ENCODE measurements at regions not wholly inside any gene's neighbourhood (a gene's known extent, or its start where the extent isn't known, plus 50 kb on each side); places are given as distances from the start of the nearest gene placed in this dataset.

- Histone ChIP-seq H3K9me3 (replicated peaks; ENCODE audit: control insufficient read depth, insufficient read depth, low read depth, low read length) (no peaks in the 10 kb centered on the region), H3K27ac (ENCODE audit: extremely low read depth, low read depth, low read length) (no peak overlapping the region), H3K36me3 (ENCODE audit: control insufficient read depth, insufficient read depth, low read length) (no peaks in the 10 kb centered on the region), H3K4me1 (replicated peaks in 1 of 2; ENCODE audit: control insufficient read depth in 2 of 2, insufficient read depth in 2 of 2, low read length in 2 of 2) (peaks cover 0 to 5% of the 10 kb centered on the region in 2 experiments; a peak in 2 of 5 replicates), H3K4me2 (ENCODE audit: insufficient read depth, low read length) (no peak overlapping the region), H3K9me1 (ENCODE audit: control insufficient read depth, insufficient read depth, low read length) (no peaks in the 10 kb centered on the region), H3K9ac (ENCODE audit: insufficient read depth in 1 of 2, low read depth in 2 of 2, low read length in 2 of 2) (no peak overlapping the region), H4K20me1 (replicated peaks; ENCODE audit: control insufficient read depth, insufficient read depth, low read length) (no peaks in the 10 kb centered on the region), H3K27me3 (ENCODE audit: control insufficient read depth in 2 of 2, insufficient read depth in 2 of 2, low read length in 2 of 2) (no peaks in the 10 kb centered on the region), H3K4me3 (no peak overlapping the region), H2AFZ (ENCODE audit: low read depth, low read length) (no peak overlapping the region), H3K79me2 (ENCODE audit: control insufficient read depth, insufficient read depth, low read length) (no peaks in the 10 kb centered on the region)
- ChIA-PET CTCF (ENCODE audit: low intra/inter-chr PET ratio) (no interaction called here), POLR2A (no interaction called here)
- intact Hi-C loops (cut with micrococcal nuclease) (no loop called here), in situ Hi-C loops (cut with MboI) (no loop called here)
- WGBS (ENCODE audit: insufficient coverage, low coverage, missing lambda C conversion rate): 3% methylated on average over 3 of the region's 3 CpGs
- DNase-seq (ENCODE audit: extremely low read depth in 1 of 4, low spot score in 3 of 4) (peak; percentile 11 to 42 (median 24)), ATAC-seq (peak; percentile 73), FAIRE-seq (peak; percentile 75)
- BruUV-seq (replicated peaks): no TSS peak
- no peak for TF ChIP-seq SMAD2 (IDR thresholded peaks at IDR 0.05; ENCODE audit: low read depth, low read length)
- TF ChIP-seq CUX1 (CRISPR knock-in tag; IDR thresholded peaks at IDR 0.05): no peak
- TF ChIP-seq CHCHD3 (CRISPR knock-in tag; IDR thresholded peaks at IDR 0.05): no peak
- TF ChIP-seq RBM39 (optimal IDR thresholded peaks at IDR 0.05; ENCODE audit: low read depth, low read length): no peak
- TF ChIP-seq OTX1 (CRISPR knock-in tag; IDR thresholded peaks at IDR 0.05): no peak
- no peak for TF ChIP-seq DMBX1 (CRISPR knock-in tag; IDR thresholded peaks at IDR 0.05; ENCODE audit: borderline replicate concordance)
- no peak for TF ChIP-seq SRSF3 (IDR thresholded peaks at IDR 0.05; ENCODE audit: insufficient read depth, low read length)
- TF ChIP-seq KLF1 (tag; IDR thresholded peaks at IDR 0.05): no peak
- TF ChIP-seq CEBPG (CRISPR knock-in tag; IDR thresholded peaks at IDR 0.05): no peak
- TF ChIP-seq CEBPG (tag; conservative IDR thresholded peaks at IDR 0.05 in 1 of 2, IDR thresholded peaks at IDR 0.05 in 1 of 2): no peak
- no peak for TF ChIP-seq ZNF511 (CRISPR knock-in tag; IDR thresholded peaks at IDR 0.05)
- TF ChIP-seq LCOR (CRISPR knock-in tag; IDR thresholded peaks at IDR 0.05): no peak
- no peak for TF ChIP-seq NCOA6 (IDR thresholded peaks at IDR 0.05)
- no peak for TF ChIP-seq FOXK1 (CRISPR knock-in tag; IDR thresholded peaks at IDR 0.05; ENCODE audit: borderline replicate concordance)
- no peak for TF ChIP-seq ZNF583 (CRISPR knock-in tag; IDR thresholded peaks at IDR 0.05)
- TF ChIP-seq MTA2 (IDR thresholded peaks at IDR 0.05; ENCODE audit: low read depth): peak; percentile 91
- TF ChIP-seq ETV6 (IDR thresholded peaks at IDR 0.05; ENCODE audit: borderline replicate concordance in 1 of 2, low read depth in 2 of 2, low read length in 1 of 2): no peak
- TF ChIP-seq ETV6 (CRISPR knock-in tag; IDR thresholded peaks at IDR 0.05; ENCODE audit: borderline replicate concordance): no peak
- TF ChIP-seq KLF13 (tag; IDR thresholded peaks at IDR 0.05; ENCODE audit: borderline replicate concordance, low read depth): no peak
Measured at GRCh38 chr12:66920205-66920604, 241.3 kb upstream of the GRIP1 start.

All from K562 (cell line).